GM21423 (cell line): ENCODE measurements at regions not wholly inside any gene's neighbourhood (a gene's known extent, or its start where the extent isn't known, plus 50 kb on each side); places are given as distances from the start of the nearest gene placed in this dataset.

Experiments used
- ATAC-seq: cut with Tn5 transposase; IDR thresholded peaks from one replicate; pipeline ENCODE4 v1.9.1; 2021; ENCODE audit warnings: mild to moderate bottlenecking, moderate library complexity; ENCODE audit not compliant: unreplicated experiment

DNA sequence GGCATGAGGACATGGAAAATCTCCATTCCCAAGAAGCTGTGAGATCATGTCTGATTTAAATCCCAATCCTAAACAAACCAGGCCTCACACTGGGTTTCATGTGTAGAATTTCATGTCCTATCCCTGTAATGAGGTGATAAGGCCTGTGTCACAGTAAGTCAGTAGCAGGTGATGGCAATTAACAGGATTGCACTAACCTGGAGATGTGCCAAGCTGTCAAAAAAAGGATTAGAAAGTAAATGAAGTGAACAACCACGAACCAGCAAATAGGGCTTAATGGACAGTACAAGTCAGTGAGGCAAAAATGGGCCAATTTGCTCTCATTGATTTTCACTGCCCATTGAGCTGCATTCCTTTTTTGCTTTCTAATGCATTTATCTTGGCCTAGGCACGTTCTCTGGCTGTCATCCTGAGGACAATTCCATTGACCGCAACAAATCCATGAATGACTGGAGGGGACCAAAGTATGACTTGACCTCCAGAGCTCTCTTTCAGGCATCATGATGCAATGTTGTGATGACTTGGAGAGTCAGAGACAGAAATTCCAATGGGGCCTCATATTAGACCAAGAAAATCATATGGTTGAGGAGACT, 673.6 kb upstream of the ADGRL2 start:
- ATAC-seq, result no peak

DNA sequence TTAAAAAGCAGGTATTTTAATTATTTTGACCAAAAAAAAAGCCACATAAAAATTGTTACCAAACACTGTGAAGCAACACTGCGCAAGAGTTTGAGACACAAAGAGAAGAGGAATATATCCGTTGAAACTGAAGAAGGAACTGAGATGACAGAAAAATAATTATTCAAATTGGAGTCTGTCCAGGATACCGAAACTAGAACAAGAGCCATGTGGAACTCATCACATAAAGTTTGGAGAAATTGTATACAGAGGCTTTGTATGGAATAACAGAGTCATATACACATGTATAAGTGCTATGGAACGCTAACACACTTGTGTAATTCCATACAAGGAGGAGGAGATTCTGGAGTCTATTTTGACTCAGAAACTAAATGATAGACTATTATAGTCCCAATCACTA, 675.1 kb upstream of the ADGRL2 start:
- no peak for ATAC-seq

DNA sequence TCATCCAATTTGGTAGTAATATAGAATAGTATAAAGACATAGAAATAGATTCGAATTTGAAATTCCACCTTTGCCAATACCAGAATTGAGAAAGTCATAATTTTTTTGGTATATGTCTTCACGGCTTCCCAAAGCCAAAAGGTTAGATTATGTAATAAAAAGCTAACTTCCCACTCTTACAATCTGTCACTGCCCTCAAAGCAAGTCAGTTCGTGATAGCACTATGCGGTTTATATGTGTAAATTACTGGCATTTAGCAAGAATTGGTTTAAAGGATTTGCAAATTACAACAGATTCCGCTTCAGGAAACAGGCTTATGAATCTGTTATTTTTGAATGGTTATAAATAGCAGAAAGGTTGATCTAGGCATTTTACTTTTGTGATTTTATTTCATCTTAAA, 679.4 kb upstream of the ADGRL2 start:
- no peak for ATAC-seq

DNA sequence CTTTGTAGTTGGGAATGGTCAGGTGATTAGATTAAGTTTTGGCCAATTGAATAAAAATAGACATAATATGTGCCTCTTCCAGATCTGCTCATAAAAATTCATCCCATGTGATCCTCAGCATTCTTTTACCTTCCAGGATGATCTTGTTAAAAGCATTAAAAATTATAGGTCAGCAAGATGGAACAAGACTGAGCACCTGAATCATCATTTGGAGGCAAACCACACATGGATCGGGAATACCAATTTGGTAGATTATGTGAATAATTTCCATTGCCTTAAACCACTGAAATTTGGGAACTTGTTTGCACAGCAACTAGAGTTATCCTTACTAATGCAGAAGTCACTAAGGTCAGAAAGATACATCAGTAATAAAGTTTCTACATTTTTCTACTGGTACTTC, 681.4 kb upstream of the ADGRL2 start:
- ATAC-seq, result no peak

DNA sequence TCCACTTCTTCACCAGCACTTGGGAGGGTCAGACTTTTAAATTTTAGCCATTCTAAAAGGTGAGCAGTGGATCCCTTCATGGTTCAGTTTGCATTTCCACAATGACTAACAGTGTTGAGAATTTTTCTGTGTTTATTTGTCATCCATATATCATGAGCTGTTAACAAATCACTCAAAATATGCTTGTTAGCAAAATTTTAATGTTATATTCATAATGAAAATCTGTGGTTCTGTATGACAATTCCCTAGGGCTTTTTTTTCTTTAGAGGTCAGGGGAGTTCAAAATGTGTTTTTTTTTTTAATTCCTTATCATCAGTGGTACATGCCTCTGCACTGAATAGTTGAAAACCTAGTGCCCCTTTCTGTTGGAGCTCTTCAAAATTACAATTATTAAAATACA, 682.2 kb upstream of the ADGRL2 start:
- ATAC-seq, result no peak

- no peak for ATAC-seq
Measured at GRCh38 chr1:81115422-81115821, 685.3 kb upstream of the ADGRL2 start.

GRCh38 chr1:81114191-81114590, 686.5 kb upstream of the ADGRL2 start:
- no peak for ATAC-seq

GRCh38 chr1:81113688-81114087, 687.0 kb upstream of the ADGRL2 start:
- ATAC-seq, result no peak

DNA sequence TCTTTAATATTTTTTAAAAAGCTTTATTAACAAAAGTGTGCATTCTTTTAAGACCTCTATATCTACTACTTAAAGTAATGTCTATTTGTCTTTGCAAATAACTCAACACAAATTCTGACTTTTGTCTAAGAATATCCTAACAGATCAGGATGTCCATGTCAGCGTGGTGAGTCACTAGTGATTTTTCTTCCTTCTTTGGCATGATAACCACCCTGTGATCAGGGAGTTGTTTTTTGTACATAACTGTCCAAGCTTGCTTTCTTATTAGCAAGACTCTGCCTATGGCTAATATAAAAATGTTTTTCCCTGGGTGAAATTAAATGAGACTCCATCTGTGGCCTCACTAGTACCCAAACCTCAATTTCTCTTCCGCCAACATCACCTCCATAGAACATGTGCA, 688.9 kb upstream of the ADGRL2 start:
- ATAC-seq, result no peak

GRCh38 chr1:81109038-81109437, 691.7 kb upstream of the ADGRL2 start:
- ATAC-seq, result no peak

GRCh38 chr1:81097860-81098259, 702.9 kb upstream of the ADGRL2 start:
- ATAC-seq, result no peak

- no peak for ATAC-seq
Measured at GRCh38 chr1:81073580-81073979, 727.2 kb upstream of the ADGRL2 start.

DNA sequence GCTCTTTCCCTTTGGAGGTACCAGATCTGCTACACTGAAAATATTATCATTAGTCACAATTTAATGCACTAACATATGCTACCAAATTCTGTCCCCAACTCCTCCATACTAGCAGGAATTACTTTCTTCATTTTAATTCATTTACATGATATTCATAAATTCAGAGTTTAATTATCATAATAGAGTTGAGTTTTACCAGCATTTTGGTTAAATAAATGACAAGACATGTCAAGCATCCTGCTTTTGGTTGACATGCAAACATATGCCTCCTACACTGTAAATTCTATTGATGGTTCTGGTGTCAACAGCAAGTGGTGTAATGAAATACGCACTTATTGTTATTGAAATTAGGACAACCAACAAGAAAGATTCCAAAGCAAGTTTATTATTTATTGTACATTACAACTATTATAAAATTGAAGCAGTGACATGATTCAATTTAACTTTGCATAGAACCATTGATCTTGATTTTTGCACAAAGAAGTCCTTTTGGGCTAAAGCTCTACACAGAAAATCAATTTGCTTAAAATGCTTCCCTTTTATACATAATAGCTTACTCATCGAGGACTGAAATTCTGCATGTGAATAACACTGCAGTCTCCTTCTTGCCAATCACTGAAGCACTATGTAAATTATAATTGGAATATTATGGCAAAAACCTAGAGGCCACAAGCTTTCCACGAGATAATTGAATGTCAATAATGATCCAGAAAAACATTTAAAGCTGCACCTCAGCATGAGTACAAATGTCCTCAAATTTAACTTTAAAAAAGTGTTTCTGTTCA, 728.6 kb upstream of the ADGRL2 start:
- ATAC-seq, result no peak

DNA sequence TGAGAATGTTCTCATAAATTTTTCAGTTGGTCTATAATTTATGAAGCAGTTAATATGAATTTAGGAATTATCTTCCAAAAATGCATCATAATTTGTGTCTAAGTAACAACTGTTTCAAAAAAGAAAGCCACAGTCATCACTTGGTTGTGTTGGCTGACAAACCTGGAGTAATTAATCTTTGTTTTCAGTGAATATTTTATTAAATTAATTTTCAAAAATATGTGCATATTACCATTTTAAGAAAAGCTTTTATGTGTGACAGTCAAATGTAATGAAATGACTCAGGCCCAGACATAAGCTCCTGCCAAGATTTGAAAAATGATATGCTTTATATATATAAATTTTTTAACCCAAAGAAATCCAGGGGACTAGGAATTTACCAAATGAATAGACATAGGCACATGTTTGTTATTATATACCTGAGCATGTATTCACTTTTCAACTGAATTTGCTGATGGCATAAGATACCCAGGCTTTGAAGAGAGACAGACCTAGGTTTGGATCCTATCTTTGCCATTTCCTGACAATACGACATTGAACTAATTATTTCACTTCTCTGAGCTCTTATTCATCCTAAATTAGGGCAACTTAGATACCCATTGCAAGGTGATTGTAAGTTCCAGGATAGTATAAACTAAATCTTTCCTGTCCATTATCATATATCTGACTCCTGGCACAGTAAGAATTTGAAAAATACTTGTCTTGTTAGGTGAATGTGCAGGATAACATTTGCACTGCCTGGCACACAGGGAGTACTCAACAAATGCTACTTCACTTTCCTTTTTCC, 729.5 kb upstream of the ADGRL2 start:
- no peak for ATAC-seq

DNA sequence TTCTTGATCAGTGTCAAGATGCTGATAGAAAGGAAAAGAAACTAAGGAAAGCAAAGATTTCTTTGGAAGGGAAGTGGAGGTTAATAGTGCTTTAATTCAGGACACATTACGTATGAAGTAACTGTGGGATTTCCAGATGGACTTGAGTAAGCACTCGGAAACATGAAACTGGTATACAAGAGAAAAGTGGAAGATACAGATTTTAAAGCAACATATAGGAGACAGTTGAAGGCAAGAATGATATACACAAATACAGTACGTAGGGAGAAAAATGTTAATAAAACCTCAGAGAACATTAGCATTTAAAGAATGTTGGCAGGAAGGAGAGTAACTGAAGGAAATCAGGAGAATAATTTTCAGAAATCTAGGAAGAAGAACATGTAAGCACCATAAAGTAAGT, 730.9 kb upstream of the ADGRL2 start:
- ATAC-seq, result no peak

- no peak for ATAC-seq
Measured at GRCh38 chr1:81068726-81069125, 732.0 kb upstream of the ADGRL2 start.

DNA sequence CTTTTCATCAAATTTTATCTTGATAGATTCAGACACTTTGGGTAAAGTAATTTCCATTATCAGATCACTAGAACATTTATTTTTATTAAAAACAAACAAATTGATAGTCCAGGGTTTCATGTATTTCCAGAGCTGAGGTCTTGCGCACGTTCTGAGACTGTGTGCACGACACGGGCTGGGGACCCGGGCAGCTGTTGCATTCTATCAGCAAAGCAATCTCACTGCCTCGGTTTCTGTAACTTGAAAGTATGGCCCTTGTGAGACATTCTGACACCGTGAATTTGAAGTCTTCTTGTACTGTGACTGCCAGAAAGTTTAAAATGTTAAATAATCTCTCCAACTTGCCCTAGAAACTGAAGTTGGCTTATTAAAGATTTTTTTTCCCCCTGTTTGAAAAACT, 746.9 kb upstream of the ADGRL2 start:
- no peak for ATAC-seq

DNA sequence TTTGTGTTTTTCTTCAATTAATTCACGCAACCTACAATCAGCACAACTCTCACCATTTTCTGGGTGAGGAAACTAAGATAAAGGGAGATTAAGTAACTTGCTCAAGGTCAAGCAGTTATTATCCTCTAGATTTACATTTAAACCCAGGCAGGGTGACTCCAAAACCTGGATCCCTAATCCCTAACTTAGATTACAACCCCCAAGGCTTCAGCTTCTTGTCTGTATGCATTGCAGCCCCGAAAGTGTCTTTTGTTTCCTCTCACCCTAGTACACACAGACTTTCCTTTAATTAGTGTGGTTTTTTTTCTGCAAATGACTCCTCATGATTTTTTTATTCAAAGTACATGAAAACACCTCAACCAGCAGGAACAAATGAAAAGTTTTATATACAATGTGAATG, 748.6 kb upstream of the ADGRL2 start:
- ATAC-seq, result no peak

GRCh38 chr1:81050390-81050789, 750.3 kb upstream of the ADGRL2 start:
- no peak for ATAC-seq

- no peak for ATAC-seq
Measured at GRCh38 chr1:81044708-81045107, 756.0 kb upstream of the ADGRL2 start.

DNA sequence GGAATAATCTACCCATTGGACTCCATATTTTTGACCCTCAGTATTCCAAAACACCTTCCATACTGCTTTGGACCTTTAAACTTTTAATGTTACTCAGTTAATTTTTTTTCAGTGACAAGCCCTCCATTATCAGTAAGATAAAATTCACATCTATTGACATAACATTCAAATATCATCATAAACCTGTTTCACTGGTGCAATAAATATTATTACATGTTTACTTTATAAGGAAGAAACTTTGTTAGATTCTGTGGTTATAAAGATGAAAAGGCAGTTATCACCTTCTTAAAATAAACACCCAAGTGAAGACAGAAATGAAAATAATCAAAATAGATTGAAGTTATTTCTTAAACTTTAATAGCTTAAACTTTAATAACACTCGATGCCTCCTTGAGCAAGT, 758.5 kb upstream of the ADGRL2 start:
- no peak for ATAC-seq

GRCh38 chr1:81034291-81034690, 766.4 kb upstream of the ADGRL2 start:
- no peak for ATAC-seq
